ENCODE measurements at regions not wholly inside any gene's neighbourhood (a gene's known extent, or its start where the extent isn't known, plus 50 kb on each side); places are given as distances from the start of the nearest gene placed in this dataset.

- H3K36me3 ChIP-seq (ENCODE audit: control insufficient read depth in 2 of 2, insufficient read depth in 1 of 2, low read length in 2 of 2) = no peaks in the 10 kb centered on the region
- no peaks in the 10 kb centered on the region for H3K9me3 ChIP-seq (ENCODE audit: control insufficient read depth, insufficient read depth, low read depth, low read length)
- H3K4me1 ChIP-seq (ENCODE audit: control insufficient read depth, insufficient read depth, low read length) = no peaks in the 10 kb centered on the region
- no peak overlapping the region for H3K27ac ChIP-seq (ENCODE audit: extremely low read depth, low read depth, low read length)
- no peak for TF ChIP-seq ZNF221 (tag by site-specific recombination; IDR thresholded peaks at IDR 0.05; ENCODE audit: borderline replicate concordance)
- ChIA-PET CTCF (interaction anchor here (0.5 kb wide), 1 partner anchor 1753 kb away, joined by 3 read pairs; no protein-coding TSS in a partner anchor), POLR2A (no interaction called here)
- H3K4me3 ChIP-seq (ENCODE audit: low read depth, low read length) = no peak overlapping the region
These were observed 575.7 kb upstream of the ACO1 start for GRCh38 chr9:31808766-31809165.

- no peak overlapping the region for H3K27ac ChIP-seq (ENCODE audit: extremely low read depth, low read depth, low read length)
- ChIA-PET CTCF (interaction anchor here (0.6 kb wide), 1 partner anchor 537 kb away, joined by 4 read pairs; no protein-coding TSS in a partner anchor), POLR2A (no interaction called here)
- H3K4me3 ChIP-seq (ENCODE audit: low read depth, low read length) = no peak overlapping the region
- H3K9me3 ChIP-seq (ENCODE audit: control insufficient read depth, insufficient read depth, low read depth, low read length) = no peaks in the 10 kb centered on the region
- no peaks in the 10 kb centered on the region for H3K4me1 ChIP-seq (ENCODE audit: control insufficient read depth, insufficient read depth, low read length)
- H3K36me3 ChIP-seq (ENCODE audit: control insufficient read depth in 2 of 2, insufficient read depth in 1 of 2, low read length in 2 of 2) = no peaks in the 10 kb centered on the region
- TF ChIP-seq ZNF23 (tag by site-specific recombination; IDR thresholded peaks at IDR 0.05; ENCODE audit: borderline replicate concordance) = no peak
- TF ChIP-seq REPIN1 (tag by site-specific recombination; IDR thresholded peaks at IDR 0.05; ENCODE audit: low read depth) = no peak
- TF ChIP-seq ZNF747 (tag by site-specific recombination; IDR thresholded peaks at IDR 0.05) = no peak
- no peak for TF ChIP-seq REST (tag by site-specific recombination; IDR thresholded peaks at IDR 0.05)
- no peak for TF ChIP-seq KLF9 (tag by site-specific recombination; IDR thresholded peaks at IDR 0.05; ENCODE audit: low read depth)
- TF ChIP-seq ZNF175 (tag by site-specific recombination; IDR thresholded peaks at IDR 0.05) = no peak
- no peak for TF ChIP-seq ZNF148 (tag by site-specific recombination; IDR thresholded peaks at IDR 0.05; ENCODE audit: borderline replicate concordance)
- TF ChIP-seq ZNF433 (tag by site-specific recombination; IDR thresholded peaks at IDR 0.05; ENCODE audit: low read depth) = no peak
- TF ChIP-seq ZNF776 (tag by site-specific recombination; IDR thresholded peaks at IDR 0.05; ENCODE audit: borderline replicate concordance) = no peak
- no peak for TF ChIP-seq ZNF121 (tag by site-specific recombination; IDR thresholded peaks at IDR 0.05)
These were observed 564.0 kb upstream of the ACO1 start for GRCh38 chr9:31820426-31820825.

- Histone ChIP-seq H3K4me3 (ENCODE audit: low read depth, low read length) (no peak overlapping the region), H3K27ac (ENCODE audit: extremely low read depth, low read depth, low read length) (no peak overlapping the region), H3K36me3 (ENCODE audit: control insufficient read depth in 2 of 2, insufficient read depth in 1 of 2, low read length in 2 of 2) (no peaks in the 10 kb centered on the region), H3K4me1 (ENCODE audit: control insufficient read depth, insufficient read depth, low read length) (no peaks in the 10 kb centered on the region), H3K9me3 (ENCODE audit: control insufficient read depth, insufficient read depth, low read depth, low read length) (no peaks in the 10 kb centered on the region)
- CTCF ChIA-PET = no interaction called here
- POLR2A ChIA-PET = no interaction called here
- TF ChIP-seq ZBTB8A (tag by site-specific recombination; IDR thresholded peaks at IDR 0.05) = no peak
- TF ChIP-seq ZNF610 (tag by site-specific recombination; IDR thresholded peaks at IDR 0.05; ENCODE audit: borderline replicate concordance) = no peak
- TF ChIP-seq HIC1 (tag by site-specific recombination; IDR thresholded peaks at IDR 0.05) = no peak
- TF ChIP-seq KLF7 (tag by site-specific recombination; IDR thresholded peaks at IDR 0.05; ENCODE audit: borderline replicate concordance) = no peak
- no peak for TF ChIP-seq ZFP41 (tag by site-specific recombination; IDR thresholded peaks at IDR 0.05; ENCODE audit: borderline replicate concordance)
- no peak for TF ChIP-seq ZNF341 (tag by site-specific recombination; IDR thresholded peaks at IDR 0.05; ENCODE audit: low read depth)
- no peak for TF ChIP-seq ZNF768 (tag by site-specific recombination; IDR thresholded peaks at IDR 0.05)
- no peak for TF ChIP-seq ZNF600 (tag by site-specific recombination; IDR thresholded peaks at IDR 0.05)
- no peak for TF ChIP-seq ELK4 (IDR thresholded peaks at IDR 0.05; ENCODE audit: borderline replicate concordance, low read depth, low read length)
- no peak for TF ChIP-seq ZSCAN5A (tag by site-specific recombination; IDR thresholded peaks at IDR 0.05)
- no peak for TF ChIP-seq ZEB2 (tag by site-specific recombination; IDR thresholded peaks at IDR 0.05)
These were observed 562.9 kb upstream of the ACO1 start for GRCh38 chr9:31821583-31821982.

Data from HEK293 (cell line).